H1 (cell line): ENCODE measurements at regions not wholly inside any gene's neighbourhood (a gene's known extent, or its start where the extent isn't known, plus 50 kb on each side); places are given as distances from the start of the nearest gene placed in this dataset.

Experiments
- CHD7 ChIP-seq: fragments of 300-600 bp; sonication (generic); IDR thresholded peaks from 2 replicates; pipeline ENCODE4 v1.7.1; 2012; ENCODE audit warnings: low read length, moderate library complexity, mild to moderate bottlenecking, inconsistent platforms; ENCODE audit not compliant: insufficient replicate concordance
- EZH2 ChIP-seq: fragments of 200-600 bp; sonication (generic); IDR thresholded peaks from 2 replicates; pipeline ENCODE4 v1.7.1; 2012; ENCODE audit warnings: low read depth, mild to moderate bottlenecking, moderate library complexity, low read length, inconsistent platforms; ENCODE audit not compliant: severe bottlenecking
- GABPA ChIP-seq: IDR thresholded peaks from 2 replicates; pipeline ENCODE4 v1.6.1; 2011; ENCODE audit warnings: mild to moderate bottlenecking, low read length, moderate library complexity, borderline replicate concordance; ENCODE audit not compliant: insufficient read depth

DNA sequence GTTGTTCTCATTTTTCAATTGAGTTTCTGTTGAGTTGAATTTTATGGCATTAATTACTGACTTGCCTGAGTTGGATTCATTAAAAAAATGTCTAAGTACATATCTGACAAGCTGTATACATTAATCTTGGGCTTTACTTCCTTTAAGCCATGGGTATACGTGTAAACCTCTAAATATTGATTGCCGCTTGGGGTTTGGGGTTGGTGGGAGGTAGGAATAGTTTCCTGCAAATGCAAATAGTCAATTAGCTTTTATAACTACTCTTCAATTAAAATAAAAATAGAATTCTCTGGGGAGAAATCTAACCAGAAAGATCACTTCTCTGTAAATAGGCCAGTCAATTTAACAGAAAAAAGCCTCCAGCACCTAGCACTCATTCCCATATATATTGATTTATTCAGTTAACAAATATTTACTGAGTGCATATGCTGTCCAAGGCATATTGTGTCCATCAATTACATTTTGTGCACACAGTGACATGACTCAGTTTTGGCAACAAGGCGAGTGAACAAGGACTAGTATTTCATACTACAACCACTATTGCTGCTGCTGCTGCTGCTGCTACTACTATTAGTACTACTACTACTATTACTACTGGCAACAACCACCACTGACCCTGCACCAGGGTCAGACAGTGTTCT is 306.8 kb downstream of the RFC3 start (continued):
- TF ChIP-seq EZH2 (no peak), GABPA (no peak), CHD7 (no peak)
